HEK293 (cell line): ENCODE measurements at regions not wholly inside any gene's neighbourhood (a gene's known extent, or its start where the extent isn't known, plus 50 kb on each side); places are given as distances from the start of the nearest gene placed in this dataset.

Experiments used
- CTCF ChIA-PET: fragments of 350-600 bp; formaldehyde crosslinking; extraction: SDS; loops from one replicate; lab custom pipeline; 2021; ENCODE audit warnings: antibody characterized with exemption; lab: Yijun Ruan, JAX
- POLR2A ChIA-PET: fragments of 300-600 bp; formaldehyde crosslinking; extraction: SDS; loops from one replicate; lab custom pipeline; 2020; ENCODE audit warnings: antibody characterized with exemption, inconsistent platforms; lab: Yijun Ruan, JAX
- H3K27ac ChIP-seq: fragments of 200-500 bp; sonication (Bioruptor generic); 2 replicates; pipeline ENCODE4 v1.5.1; 2014; ENCODE audit warnings: low read depth, low read length, control low read depth, inconsistent platforms; ENCODE audit errors: extremely low read depth
- H3K36me3 ChIP-seq, 2 experiments: fragments of 200-500 bp in 1 of 2; sonication (Bioruptor generic) in 1 of 2; 1 replicate in 1 of 2; 2 replicates in 1 of 2; pipeline ENCODE4 v1.5.1; 2014 to 2017; ENCODE audit warnings: inconsistent platforms in 2 of 2, low read length in 2 of 2; ENCODE audit not compliant: control insufficient read depth in 2 of 2, insufficient read depth in 1 of 2
- H3K4me1 ChIP-seq: fragments of 200-500 bp; sonication (Bioruptor generic); 2 replicates; pipeline ENCODE4 v1.5.1; 2014; ENCODE audit warnings: mild to moderate bottlenecking, low read length, inconsistent platforms; ENCODE audit not compliant: control insufficient read depth, insufficient read depth
- H3K4me3 ChIP-seq: 2 replicates; pipeline ENCODE4 v1.5.1; 2011; ENCODE audit warnings: low read depth, mild to moderate bottlenecking, control low read depth, low read length, moderate library complexity
- H3K9me3 ChIP-seq: fragments of 200-500 bp; sonication (Bioruptor generic); 2 replicates; pipeline ENCODE4 v1.5.1; 2014; ENCODE audit warnings: low read depth, low read length, inconsistent platforms; ENCODE audit not compliant: control insufficient read depth, insufficient read depth
- EGR2 ChIP-seq: fragments of 450-650 bp; formaldehyde crosslinking; IDR thresholded peaks from 2 replicates; pipeline ENCODE4 v1.5.1; 2016; ENCODE audit warnings: low read depth, missing biosample characterization, missing genetic modification characterization
- GLI2 ChIP-seq: fragments of 450-650 bp; formaldehyde crosslinking; IDR thresholded peaks from 2 replicates; pipeline ENCODE4; 2017; ENCODE audit warnings: missing biosample characterization, missing genetic modification characterization, low read depth, borderline replicate concordance
- HOXD13 ChIP-seq: sonication (generic); formaldehyde crosslinking; IDR thresholded peaks from 2 replicates; pipeline ENCODE4 v1.8.0; 2022; ENCODE audit warnings: missing genetic modification reagents, borderline replicate concordance
- KLF1 ChIP-seq: fragments of 450-650 bp; formaldehyde crosslinking; IDR thresholded peaks from 2 replicates; pipeline ENCODE4 v1.5.1; 2016; ENCODE audit warnings: missing biosample characterization, missing genetic modification characterization
- OSR2 ChIP-seq: fragments of 450-650 bp; formaldehyde crosslinking; IDR thresholded peaks from 2 replicates; pipeline ENCODE4 v1.5.1; 2016; ENCODE audit warnings: missing biosample characterization, missing genetic modification characterization
- OVOL3 ChIP-seq: fragments of 450-650 bp; formaldehyde crosslinking; IDR thresholded peaks from 2 replicates; pipeline ENCODE4 v1.5.1; 2016; ENCODE audit warnings: missing biosample characterization, missing genetic modification characterization
- SP7 ChIP-seq: fragments of 450-650 bp; formaldehyde crosslinking; IDR thresholded peaks from 2 replicates; pipeline ENCODE4 v1.5.1; 2016; ENCODE audit warnings: missing biosample characterization, missing genetic modification characterization
- YY2 ChIP-seq: fragments of 450-650 bp; formaldehyde crosslinking; IDR thresholded peaks from 2 replicates; pipeline ENCODE4 v1.5.1; 2016; ENCODE audit warnings: missing biosample characterization, missing genetic modification characterization
- ZFP69B ChIP-seq: fragments of 450-650 bp; formaldehyde crosslinking; IDR thresholded peaks from 2 replicates; pipeline ENCODE4 v1.5.1; 2016; ENCODE audit warnings: missing biosample characterization, missing genetic modification characterization
- ZNF138 ChIP-seq: fragments of 450-650 bp; formaldehyde crosslinking; IDR thresholded peaks from 2 replicates; pipeline ENCODE4 v1.5.1; 2016; ENCODE audit warnings: missing biosample characterization, missing genetic modification characterization, borderline replicate concordance
- ZNF157 ChIP-seq: fragments of 450-650 bp; formaldehyde crosslinking; IDR thresholded peaks from 2 replicates; pipeline ENCODE4 v1.5.1; 2016; ENCODE audit warnings: missing biosample characterization, missing genetic modification characterization
- ZNF169 ChIP-seq: fragments of 450-650 bp; formaldehyde crosslinking; IDR thresholded peaks from 2 replicates; pipeline ENCODE4 v1.5.1; 2016; ENCODE audit warnings: missing biosample characterization, missing genetic modification characterization
- ZNF175 ChIP-seq: fragments of 450-650 bp; formaldehyde crosslinking; IDR thresholded peaks from 2 replicates; pipeline ENCODE4 v1.5.1; 2016; ENCODE audit warnings: missing biosample characterization, missing genetic modification characterization
- ZNF18 ChIP-seq: fragments of 450-650 bp; formaldehyde crosslinking; IDR thresholded peaks from 2 replicates; pipeline ENCODE4 v1.5.1; 2016; ENCODE audit warnings: missing biosample characterization, missing genetic modification characterization
- ZNF202 ChIP-seq: fragments of 450-650 bp; formaldehyde crosslinking; IDR thresholded peaks from 2 replicates; pipeline ENCODE4 v1.5.1; 2016; ENCODE audit warnings: missing biosample characterization, missing genetic modification characterization, borderline replicate concordance
- ZNF221 ChIP-seq: fragments of 450-650 bp; formaldehyde crosslinking; IDR thresholded peaks from 2 replicates; pipeline ENCODE4 v1.5.1; 2017; ENCODE audit warnings: missing biosample characterization, missing genetic modification characterization, borderline replicate concordance
- ZNF26 ChIP-seq: fragments of 450-650 bp; formaldehyde crosslinking; IDR thresholded peaks from 2 replicates; pipeline ENCODE4 v1.5.1; 2016; ENCODE audit warnings: missing biosample characterization, missing genetic modification characterization
- ZNF335 ChIP-seq: fragments of 450-650 bp; formaldehyde crosslinking; conservative IDR thresholded peaks from 2 replicates; pipeline ENCODE4 v1.5.1; 2016; ENCODE audit warnings: missing biosample characterization, missing genetic modification characterization
- ZNF350 ChIP-seq: fragments of 450-650 bp; formaldehyde crosslinking; IDR thresholded peaks from 2 replicates; pipeline ENCODE4 v1.5.0; 2017; ENCODE audit warnings: missing biosample characterization, mild to moderate bottlenecking, missing genetic modification characterization
- ZNF362 ChIP-seq: fragments of 450-650 bp; formaldehyde crosslinking; IDR thresholded peaks from 2 replicates; pipeline ENCODE4 v1.5.1; 2016; ENCODE audit warnings: missing biosample characterization, missing genetic modification characterization
- ZNF394 ChIP-seq: fragments of 450-650 bp; formaldehyde crosslinking; IDR thresholded peaks from 2 replicates; pipeline ENCODE4 v1.5.1; 2016; ENCODE audit warnings: missing biosample characterization, missing genetic modification characterization, mild to moderate bottlenecking, moderate library complexity, borderline replicate concordance
- ZNF404 ChIP-seq: fragments of 450-650 bp; formaldehyde crosslinking; IDR thresholded peaks from 2 replicates; pipeline ENCODE4 v1.5.1; 2017; ENCODE audit warnings: missing biosample characterization, missing genetic modification characterization
- ZNF544 ChIP-seq: fragments of 450-650 bp; formaldehyde crosslinking; IDR thresholded peaks from 2 replicates; pipeline ENCODE4 v1.5.0; 2017; ENCODE audit warnings: missing biosample characterization, missing genetic modification characterization
- ZNF555 ChIP-seq: fragments of 450-650 bp; formaldehyde crosslinking; conservative IDR thresholded peaks from 2 replicates; pipeline ENCODE4 v1.5.1; 2017; ENCODE audit warnings: missing biosample characterization, mild to moderate bottlenecking, missing genetic modification characterization, inconsistent platforms
- ZNF580 ChIP-seq: fragments of 450-650 bp; formaldehyde crosslinking; IDR thresholded peaks from 2 replicates; pipeline ENCODE4 v1.5.1; 2016; ENCODE audit warnings: missing biosample characterization, missing genetic modification characterization
- ZNF658 ChIP-seq: fragments of 450-650 bp; formaldehyde crosslinking; IDR thresholded peaks from 2 replicates; pipeline ENCODE4; 2016; ENCODE audit warnings: missing biosample characterization, missing genetic modification characterization
- ZNF660 ChIP-seq: fragments of 450-650 bp; IDR thresholded peaks from 2 replicates; pipeline ENCODE4 v1.5.1; 2018; ENCODE audit warnings: missing biosample characterization, mild to moderate bottlenecking, missing genetic modification characterization
- ZNF776 ChIP-seq: fragments of 450-650 bp; formaldehyde crosslinking; IDR thresholded peaks from 2 replicates; pipeline ENCODE4 v1.5.0; 2017; ENCODE audit warnings: missing biosample characterization, missing genetic modification characterization, borderline replicate concordance
- ZNF777 ChIP-seq: fragments of 450-650 bp; formaldehyde crosslinking; IDR thresholded peaks from 2 replicates; pipeline ENCODE4 v1.5.1; 2017; ENCODE audit warnings: missing biosample characterization, missing genetic modification characterization, borderline replicate concordance
- ZNF837 ChIP-seq: fragments of 450-650 bp; formaldehyde crosslinking; IDR thresholded peaks from 2 replicates; pipeline ENCODE4 v1.5.1; 2016; ENCODE audit warnings: missing biosample characterization, missing genetic modification characterization

- Histone ChIP-seq H3K4me3 (no peak overlapping the region), H3K27ac (no peak overlapping the region), H3K9me3 (no peaks in the 10 kb centered on the region), H3K4me1 (no peaks in the 10 kb centered on the region), H3K36me3 (no peaks in the 10 kb centered on the region)
- TF ChIP-seq ZNF394 (tag by site-specific recombination) (no peak), ZNF169 (tag by site-specific recombination) (no peak), OVOL3 (no peak), YY2 (tag by site-specific recombination) (no peak), ZNF777 (tag by site-specific recombination) (no peak), ZNF202 (tag by site-specific recombination) (no peak), ZNF580 (tag by site-specific recombination) (no peak), GLI2 (tag by site-specific recombination) (no peak), ZNF404 (tag by site-specific recombination) (no peak), ZNF837 (tag by site-specific recombination) (no peak)
- POLR2A ChIA-PET, result no interaction called here
- CTCF ChIA-PET, result no interaction called here
These were observed 170.3 kb upstream of the TAB2 start for GRCh38 chr6:149147195-149147594.

GRCh38 chr6:149147938-149148718 is 169.4 kb upstream of the TAB2 start:
- H3K9me3 ChIP-seq, result no peaks in the 10 kb centered on the region
- no peaks in the 10 kb centered on the region for H3K4me1 ChIP-seq
- TF ChIP-seq OSR2, result no peak
- TF ChIP-seq KLF1 (tag by site-specific recombination), result no peak
- no peak for TF ChIP-seq ZNF26 (tag by site-specific recombination)
- TF ChIP-seq SP7 (tag by site-specific recombination), result no peak
- no peak for TF ChIP-seq ZNF335 (tag by site-specific recombination)
- TF ChIP-seq ZNF362 (tag by site-specific recombination), result no peak
- no peak for TF ChIP-seq ZNF350
- no peak for TF ChIP-seq ZNF18 (tag by site-specific recombination)
- TF ChIP-seq ZNF138 (tag by site-specific recombination), result no peak
- TF ChIP-seq ZNF555, result no peak
- TF ChIP-seq ZFP69B, result no peak
- no peak for TF ChIP-seq ZNF658 (tag by site-specific recombination)
- TF ChIP-seq ZNF175 (tag by site-specific recombination), result no peak
- no peak for TF ChIP-seq HOXD13
- TF ChIP-seq ZNF544 (tag by site-specific recombination), result no peak
- no peak for TF ChIP-seq EGR2 (tag by site-specific recombination)
- TF ChIP-seq ZNF660 (tag by site-specific recombination), result no peak
- no peak for TF ChIP-seq ZNF776 (tag by site-specific recombination)
- TF ChIP-seq ZNF221 (tag by site-specific recombination), result no peak
- TF ChIP-seq ZNF157, result no peak
- ChIA-PET CTCF (interaction anchor here (0.6 to 0.7 kb wide), 2 partner anchors 54 to 227 kb away, joined by 3 read pairs; no protein-coding TSS in a partner anchor), POLR2A (no interaction called here)
- no peak overlapping the region for H3K4me3 ChIP-seq
- H3K27ac ChIP-seq, result no peak overlapping the region
- no peaks in the 10 kb centered on the region for H3K36me3 ChIP-seq
